Kidney glomerular epithelial cell (primary cell): ENCODE measurements at regions not wholly inside any gene's neighbourhood (a gene's known extent, or its start where the extent isn't known, plus 50 kb on each side); places are given as distances from the start of the nearest gene placed in this dataset.

Experiments used
- DNase-seq: peaks from one replicate; lab custom pipeline; 2025; lab: John Stamatoyannopoulos, UW

DNA sequence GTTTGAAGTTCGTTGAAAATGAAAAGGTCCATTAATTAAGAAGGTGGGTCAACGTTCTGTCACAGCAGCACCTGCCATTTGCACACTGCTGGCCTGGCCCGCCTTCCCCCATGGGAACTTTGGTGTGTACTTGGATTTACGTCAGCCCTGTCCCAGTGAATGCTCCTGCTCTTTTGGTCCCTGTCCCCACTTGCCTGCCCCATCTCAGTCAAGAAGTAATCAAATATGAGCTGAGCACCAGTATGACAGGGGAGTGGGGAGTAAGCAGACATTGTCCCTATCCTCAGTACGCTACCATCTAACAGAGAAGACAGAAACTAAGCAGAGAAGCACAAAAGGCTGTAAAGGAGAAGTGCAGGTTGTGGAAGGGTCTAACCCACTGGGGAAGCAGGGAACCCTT, 65.1 kb downstream of the SLC4A3 start:
- no peak for DNase-seq

- DNase-seq, result no peak
These were observed 67.8 kb downstream of the SLC4A3 start for GRCh38 chr2:219695145-219695709.

- DNase-seq, result no peak
These were observed 70.6 kb downstream of the SLC4A3 start for GRCh38 chr2:219697811-219698747.

- no peak for DNase-seq
These were observed 71.5 kb downstream of the SLC4A3 start for GRCh38 chr2:219698748-219699439.

- DNase-seq, result no peak
These were observed 72.0 kb downstream of the SLC4A3 start for GRCh38 chr2:219699440-219699821.

DNA sequence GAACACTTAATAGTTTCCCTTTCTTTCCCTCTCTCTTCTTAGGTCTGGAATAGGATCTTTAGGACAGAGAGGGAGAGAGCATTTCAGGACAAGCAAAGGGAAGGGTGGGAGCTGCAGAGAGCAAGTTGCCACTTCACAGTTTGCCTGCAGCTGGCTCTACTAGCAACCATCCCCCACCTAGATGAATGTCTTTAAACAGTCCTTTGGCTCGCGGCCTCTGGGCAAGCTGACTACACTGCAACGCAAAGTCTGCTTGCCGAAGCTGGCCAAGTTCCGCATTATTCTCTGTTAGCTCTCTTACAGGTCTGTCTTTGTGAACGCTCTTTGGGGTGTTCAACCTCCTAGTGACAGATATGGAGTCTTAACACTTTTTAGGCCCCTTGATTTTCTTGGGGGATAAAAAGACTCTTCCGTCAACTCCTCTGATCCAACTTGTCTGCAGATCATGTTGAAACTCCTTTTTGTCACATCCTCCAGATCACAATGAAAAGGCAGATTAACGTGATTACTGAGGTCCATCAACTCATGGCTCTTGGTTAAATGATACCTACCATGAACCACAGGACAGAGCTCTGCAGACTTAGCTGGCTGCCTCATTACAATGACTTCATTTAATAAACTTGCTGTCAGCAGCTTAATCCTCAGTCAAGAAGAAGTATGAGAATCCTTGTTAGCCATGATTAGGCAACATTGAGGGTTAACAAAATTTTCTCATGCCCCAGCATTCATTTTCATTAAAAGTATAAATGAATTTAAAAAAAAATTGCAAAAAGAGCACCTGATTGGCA, 74.6 kb downstream of the SLC4A3 start:
- DNase-seq, result no peak

DNA sequence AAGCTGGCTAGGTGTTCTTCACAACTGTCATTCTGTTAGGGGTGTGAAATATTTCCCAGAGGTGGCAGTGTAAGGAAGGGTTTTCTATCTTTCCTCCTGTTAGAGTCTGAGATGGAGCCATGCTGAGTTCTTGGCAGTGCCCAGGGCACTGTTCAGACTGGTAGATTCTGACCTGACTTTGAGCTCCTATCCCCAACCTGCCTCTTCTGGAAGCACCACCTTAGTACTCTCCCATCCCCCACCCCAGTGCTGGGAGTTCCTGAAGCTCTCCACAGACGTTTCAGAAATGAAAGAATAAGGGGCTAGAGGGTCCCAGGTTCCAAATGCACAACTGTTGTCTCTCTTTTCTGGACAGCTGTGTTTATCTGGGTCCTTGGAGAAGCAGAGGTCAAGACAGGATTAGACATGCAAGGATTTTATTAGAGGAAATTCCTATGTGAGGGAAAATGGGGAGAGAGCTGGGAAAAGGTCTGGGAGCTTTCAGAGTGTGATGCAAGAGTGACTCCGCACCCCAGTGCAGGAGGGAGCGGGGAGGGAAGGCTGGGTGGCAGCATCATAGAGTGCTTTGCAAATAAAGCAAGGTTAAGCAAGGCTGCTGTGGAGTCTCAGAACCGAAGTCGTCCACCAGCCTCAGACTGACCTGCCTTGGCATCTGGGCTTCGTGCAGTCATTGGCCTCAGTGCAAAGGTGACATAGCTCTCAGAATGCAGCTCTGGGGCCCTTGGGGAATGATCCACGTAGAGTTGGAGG, 75.5 kb downstream of the SLC4A3 start:
- no peak for DNase-seq

DNA sequence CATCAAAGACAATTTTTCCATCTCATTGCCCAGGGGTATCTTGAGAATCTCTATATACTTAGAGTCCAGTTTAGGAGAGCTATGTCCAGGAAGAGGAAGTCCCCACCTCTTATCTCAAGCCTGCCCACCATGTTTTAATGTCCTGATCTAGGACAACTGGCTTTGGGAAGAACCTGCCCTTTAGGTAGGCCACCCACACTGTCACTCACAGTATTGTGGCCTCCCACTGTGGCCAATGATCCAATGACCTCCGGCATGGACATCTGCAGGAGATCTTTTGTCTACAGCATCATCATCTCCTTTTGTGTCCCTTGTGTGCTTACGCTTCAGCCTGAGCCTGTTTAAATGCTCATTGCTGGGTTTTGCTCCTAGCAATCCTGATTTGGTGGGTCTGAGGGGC, 77.4 kb downstream of the SLC4A3 start:
- DNase-seq, result no peak

GRCh38 chr2:219706823-219707281, 79.4 kb downstream of the SLC4A3 start:
- no peak for DNase-seq

DNA sequence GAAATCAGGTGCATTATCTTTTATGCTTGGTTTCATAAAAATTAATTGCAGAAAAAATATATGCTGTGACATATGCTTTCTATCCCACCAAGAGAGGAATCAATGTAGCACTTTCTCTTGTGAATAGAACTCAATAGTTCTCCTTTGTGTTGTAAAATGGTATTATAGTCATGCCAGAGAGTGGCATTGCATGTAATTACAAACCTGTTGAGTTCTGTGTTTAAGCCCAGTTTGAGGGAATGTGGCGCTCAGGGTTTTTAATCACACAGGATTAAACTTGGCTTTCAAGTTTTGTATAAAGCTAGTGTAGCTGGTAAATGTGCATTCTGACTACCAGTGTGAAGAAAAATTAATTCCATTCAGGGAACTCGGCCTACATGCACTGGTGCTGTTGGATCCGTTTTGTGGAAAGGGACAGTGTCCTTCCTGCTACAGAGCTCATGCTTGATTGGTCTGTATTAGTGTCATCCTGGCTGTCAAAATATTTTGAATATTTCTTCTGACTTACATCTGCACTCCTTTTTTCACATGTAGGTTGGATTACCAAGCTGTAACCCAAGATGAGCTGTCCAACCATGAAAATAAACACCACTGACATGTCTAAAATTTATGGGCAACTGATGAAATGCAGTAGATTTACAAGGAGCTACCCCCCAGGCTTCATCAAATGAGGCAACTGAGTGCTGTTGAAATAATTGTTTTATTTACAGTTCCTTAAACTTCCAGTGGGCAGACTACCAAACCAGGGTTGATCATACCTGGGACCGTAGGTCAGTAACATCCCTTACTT, 80.3 kb downstream of the SLC4A3 start:
- peak; percentile 41 for DNase-seq

DNA sequence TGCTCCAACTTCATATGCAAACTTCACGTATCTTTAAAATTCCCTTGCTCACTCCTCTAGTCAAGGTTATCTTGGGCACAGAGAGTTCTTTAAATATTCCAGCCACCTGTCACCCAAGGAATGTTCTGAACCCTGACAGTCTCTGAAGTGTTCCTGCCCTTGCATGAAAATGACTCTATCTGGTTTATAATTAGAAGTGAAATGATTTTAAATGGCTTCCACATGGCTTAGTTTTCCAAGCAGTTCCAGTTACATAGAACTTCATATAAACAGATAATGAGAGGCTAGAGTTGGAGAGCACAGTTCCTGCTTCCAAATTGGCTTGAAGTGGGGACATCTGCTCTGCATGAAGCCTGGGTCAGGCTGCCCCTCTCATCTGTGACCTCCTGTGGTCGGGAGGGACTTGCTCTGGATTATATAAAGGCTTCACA, 81.9 kb downstream of the SLC4A3 start:
- DNase-seq, result no peak

DNA sequence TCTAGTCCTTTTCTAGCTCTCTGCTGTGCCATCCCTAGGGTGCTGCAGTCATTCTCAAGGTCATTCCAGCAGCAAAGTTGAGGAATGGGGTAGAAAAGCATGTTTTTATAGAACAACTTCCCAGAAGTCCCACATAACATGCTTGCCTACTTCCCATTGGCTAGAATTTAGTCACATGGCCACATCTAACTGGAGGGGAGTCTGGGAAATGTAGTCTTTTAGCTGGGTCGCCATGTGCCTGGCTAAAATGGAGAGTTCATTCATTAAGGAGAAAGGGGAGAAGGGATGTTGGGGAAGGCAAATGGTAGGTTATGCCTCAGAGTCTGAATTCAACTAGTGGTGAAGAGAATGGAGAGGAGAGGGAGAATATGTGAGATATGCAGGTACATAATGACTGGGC, 85.7 kb downstream of the SLC4A3 start:
- DNase-seq, result no peak

DNA sequence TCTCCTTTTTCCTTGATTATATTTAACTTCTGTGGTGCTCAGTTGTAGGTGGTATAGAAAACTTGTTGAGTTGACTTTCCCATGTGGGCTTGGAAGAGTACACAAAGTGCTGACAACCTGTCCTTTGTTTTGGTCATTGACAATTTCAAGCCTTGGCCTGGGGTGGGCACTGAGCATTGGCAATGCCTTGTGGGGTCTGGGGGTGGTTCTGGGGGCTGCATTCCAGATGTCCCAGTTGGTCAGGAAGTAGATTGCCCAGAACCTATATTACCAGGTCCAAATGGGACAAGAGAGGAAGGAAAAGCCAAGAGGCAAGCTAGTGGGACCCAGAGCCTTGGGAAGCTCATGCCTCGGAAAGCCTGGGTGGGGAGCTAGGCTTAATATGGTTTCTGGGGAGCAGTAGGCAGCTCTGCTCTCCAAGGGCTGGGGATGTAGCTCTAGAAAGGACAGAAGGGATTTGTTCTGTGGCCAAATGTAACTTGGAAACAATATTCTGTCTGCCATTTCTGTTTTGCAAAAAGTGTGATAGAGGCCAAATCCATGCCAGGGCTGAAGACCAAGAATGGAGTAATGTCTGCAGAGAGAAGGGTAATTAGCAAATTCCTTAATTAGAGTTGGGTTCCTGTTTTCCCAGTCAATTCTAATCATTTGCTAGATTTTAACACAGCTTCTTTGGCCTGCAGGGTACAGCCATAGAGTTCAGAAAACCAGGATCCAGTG, 87.4 kb downstream of the SLC4A3 start:
- no peak for DNase-seq

GRCh38 chr2:219718066-219718465, 90.6 kb downstream of the SLC4A3 start:
- DNase-seq, result no peak

- DNase-seq, result no peak
These were observed 92.1 kb downstream of the SLC4A3 start for GRCh38 chr2:219719521-219719920.

DNA sequence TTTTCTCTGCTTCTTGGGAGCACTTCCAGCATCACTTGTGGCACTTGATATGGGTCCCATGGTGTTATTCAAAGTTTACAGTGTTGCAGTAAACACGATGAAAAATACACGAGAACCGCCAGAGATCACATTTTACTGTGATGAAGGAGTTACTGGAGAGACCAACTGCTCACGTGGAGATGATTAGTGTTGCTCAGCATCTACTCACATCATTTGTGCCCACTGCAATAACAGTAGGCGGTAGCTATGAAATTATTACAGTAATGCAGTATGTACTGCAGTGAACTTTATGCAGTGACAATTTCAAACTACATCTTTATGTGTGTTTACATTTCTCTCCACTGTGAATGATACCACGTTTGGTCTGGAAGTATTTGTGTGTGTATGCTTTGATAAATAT, 93.5 kb downstream of the SLC4A3 start:
- no peak for DNase-seq

- no peak for DNase-seq
These were observed 94.9 kb downstream of the SLC4A3 start for GRCh38 chr2:219722276-219722879.

DNA sequence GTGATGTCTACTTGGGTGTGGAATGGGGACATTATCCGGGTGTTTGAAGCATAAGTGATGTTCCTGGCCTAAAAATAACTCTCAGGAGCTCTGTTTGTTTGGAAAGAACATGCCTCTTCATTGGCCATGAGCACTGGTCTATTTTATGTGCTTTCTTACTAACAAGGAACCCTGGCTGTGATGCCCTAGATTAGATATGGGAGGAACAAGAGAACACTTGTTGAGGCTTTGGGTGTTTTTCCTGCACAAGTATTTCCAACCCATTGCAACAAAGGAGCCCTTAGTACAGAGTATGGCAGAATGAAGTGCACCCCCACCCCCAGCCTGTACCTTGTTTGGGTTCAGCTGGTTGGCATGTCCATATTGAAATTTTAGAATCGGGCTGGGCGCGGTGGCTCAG, 95.9 kb downstream of the SLC4A3 start:
- DNase-seq, result no peak

DNA sequence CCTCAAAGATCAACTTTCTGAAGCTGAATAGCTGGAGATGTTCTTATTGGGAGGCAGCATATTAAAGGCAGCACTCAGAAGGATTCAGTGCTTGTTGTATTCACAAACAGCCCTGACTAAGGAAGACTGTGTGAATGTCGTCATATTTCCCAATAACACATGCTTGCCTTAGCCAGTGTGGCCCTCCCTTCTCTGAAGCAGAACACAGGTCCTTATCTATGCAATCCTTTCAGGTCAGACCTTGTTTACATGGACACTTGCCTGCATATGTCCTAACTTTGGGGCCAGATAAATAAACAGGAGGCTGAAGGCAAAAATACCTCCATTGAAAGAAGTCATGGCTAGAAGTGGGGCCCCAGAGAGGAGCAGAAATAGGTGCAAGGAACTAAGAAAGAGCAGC, 97.2 kb downstream of the SLC4A3 start:
- no peak for DNase-seq
